ENCODE measurements at regions not wholly inside any gene's neighbourhood (a gene's known extent, or its start where the extent isn't known, plus 50 kb on each side); places are given as distances from the start of the nearest gene placed in this dataset.

DNA sequence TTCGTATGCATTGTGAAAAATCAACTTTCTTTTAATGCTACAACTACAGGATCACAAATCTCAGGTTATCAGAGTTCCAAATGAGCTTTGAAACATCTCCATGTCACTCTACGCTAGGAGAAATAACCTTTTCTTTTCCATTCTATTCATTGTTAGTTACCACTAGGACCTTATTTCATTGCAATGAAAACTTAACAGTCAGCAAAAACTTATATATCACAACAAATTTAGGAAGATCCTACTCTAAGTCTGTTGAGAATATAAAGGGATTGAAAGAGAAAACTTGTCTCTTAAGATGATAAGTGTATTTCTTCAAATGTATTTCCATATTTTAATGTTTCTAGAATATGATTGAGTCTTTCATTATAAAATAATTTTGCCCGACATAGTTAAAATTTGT lies 539.1 kb downstream of the TMTC2 start:
- CTCF ChIA-PET = interaction anchor here (0.5 to 1.0 kb wide), 2 partner anchors 139 to 624 kb away, joined by 3 read pairs; no protein-coding TSS in a partner anchor
- WGBS (ENCODE audit: missing lambda C conversion rate) = 44% methylated on average over 3 of the region's 3 CpGs
- ATAC-seq (no peak), DNase-seq (ENCODE audit: low read depth in 1 of 2, low spot score in 1 of 2) (no peak), FAIRE-seq (no peak)
- Histone ChIP-seq H3K27ac (no peak overlapping the region), H3K4me1 (no peaks in the 10 kb centered on the region), H3K4me3 (no peak overlapping the region), H3K4me2 (no peak overlapping the region), H3K9me3 (no peaks in the 10 kb centered on the region)
- TF ChIP-seq CHD4 (IDR thresholded peaks at IDR 0.05; ENCODE audit: borderline replicate concordance) (no peak), CBX8 (IDR thresholded peaks at IDR 0.05) (no peak), POLR2AphosphoS2 (conservative IDR thresholded peaks at IDR 0.05; ENCODE audit: low read length) (no peak), FOSB (CRISPR knock-in tag; IDR thresholded peaks at IDR 0.05) (no peak), MAFK (IDR thresholded peaks at IDR 0.05; ENCODE audit: partially characterized antibody) (peak; percentile 80)
- POLR2A ChIA-PET = no interaction called here

DNA sequence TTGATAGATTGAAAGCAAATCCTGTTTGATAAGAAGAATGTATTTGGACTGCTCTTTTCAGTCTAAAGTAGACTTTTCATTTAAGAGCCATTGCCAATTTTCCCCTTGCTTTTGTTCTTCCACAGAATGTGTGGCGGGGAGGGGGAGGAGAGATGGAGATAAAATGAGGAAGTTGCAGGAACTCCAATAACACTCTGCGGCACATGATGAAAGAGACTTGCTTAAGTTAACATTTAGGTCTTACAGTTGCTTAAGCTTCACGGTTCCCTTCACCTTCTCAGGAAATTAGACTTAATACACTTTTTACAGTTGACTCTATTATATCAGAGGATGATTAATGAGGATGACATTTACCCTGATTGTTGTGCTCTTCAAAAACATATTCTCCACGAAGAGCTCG lies 537.3 kb downstream of the TMTC2 start:
- TF ChIP-seq CEBPB (IDR thresholded peaks at IDR 0.05) (no peak), POLR2AphosphoS2 (conservative IDR thresholded peaks at IDR 0.05; ENCODE audit: low read length) (no peak), MYC (IDR thresholded peaks at IDR 0.05; ENCODE audit: borderline replicate concordance, low read length) (no peak), NFE2L2 (conservative IDR thresholded peaks at IDR 0.05; ENCODE audit: low read length) (no peak), FOSL2 (IDR thresholded peaks at IDR 0.05) (no peak), FOSL2 (CRISPR knock-in tag; IDR thresholded peaks at IDR 0.05) (no peak), SMC3 (IDR thresholded peaks at IDR 0.05) (no peak), ZSCAN20 (CRISPR knock-in tag; IDR thresholded peaks at IDR 0.05) (no peak), TP53 (CRISPR knock-in tag; IDR thresholded peaks at IDR 0.05) (no peak), RCOR1 (IDR thresholded peaks at IDR 0.05; ENCODE audit: low read depth, low read length) (no peak), MAZ (IDR thresholded peaks at IDR 0.05; ENCODE audit: borderline replicate concordance, low read depth, low read length) (no peak), ZC3H11A (IDR thresholded peaks at IDR 0.05) (no peak), ESRRA (IDR thresholded peaks at IDR 0.05; ENCODE audit: borderline replicate concordance, low read length) (no peak)
- TF ChIP-seq, protein P1, sequence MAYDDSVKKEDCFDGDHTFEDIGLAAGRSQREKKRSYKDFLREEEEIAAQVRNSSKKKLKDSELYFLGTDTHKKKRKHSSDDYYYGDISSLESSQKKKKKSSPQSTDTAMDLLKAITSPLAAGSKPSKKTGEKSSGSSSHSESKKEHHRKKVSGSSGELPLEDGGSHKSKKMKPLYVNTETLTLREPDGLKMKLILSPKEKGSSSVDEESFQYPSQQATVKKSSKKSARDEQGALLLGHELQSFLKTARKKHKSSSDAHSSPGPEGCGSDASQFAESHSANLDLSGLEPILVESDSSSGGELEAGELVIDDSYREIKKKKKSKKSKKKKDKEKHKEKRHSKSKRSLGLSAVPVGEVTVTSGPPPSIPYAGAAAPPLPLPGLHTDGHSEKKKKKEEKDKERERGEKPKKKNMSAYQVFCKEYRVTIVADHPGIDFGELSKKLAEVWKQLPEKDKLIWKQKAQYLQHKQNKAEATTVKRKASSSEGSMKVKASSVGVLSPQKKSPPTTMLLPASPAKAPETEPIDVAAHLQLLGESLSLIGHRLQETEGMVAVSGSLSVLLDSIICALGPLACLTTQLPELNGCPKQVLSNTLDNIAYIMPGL (CRISPR knock-in tag; IDR thresholded peaks at IDR 0.05; ENCODE audit: borderline replicate concordance) = no peak
- TF ChIP-seq, protein P2, sequence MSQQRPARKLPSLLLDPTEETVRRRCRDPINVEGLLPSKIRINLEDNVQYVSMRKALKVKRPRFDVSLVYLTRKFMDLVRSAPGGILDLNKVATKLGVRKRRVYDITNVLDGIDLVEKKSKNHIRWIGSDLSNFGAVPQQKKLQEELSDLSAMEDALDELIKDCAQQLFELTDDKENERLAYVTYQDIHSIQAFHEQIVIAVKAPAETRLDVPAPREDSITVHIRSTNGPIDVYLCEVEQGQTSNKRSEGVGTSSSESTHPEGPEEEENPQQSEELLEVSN (IDR thresholded peaks at IDR 0.05; ENCODE audit: borderline replicate concordance, low read depth) = no peak
- TF ChIP-seq, protein P3, sequence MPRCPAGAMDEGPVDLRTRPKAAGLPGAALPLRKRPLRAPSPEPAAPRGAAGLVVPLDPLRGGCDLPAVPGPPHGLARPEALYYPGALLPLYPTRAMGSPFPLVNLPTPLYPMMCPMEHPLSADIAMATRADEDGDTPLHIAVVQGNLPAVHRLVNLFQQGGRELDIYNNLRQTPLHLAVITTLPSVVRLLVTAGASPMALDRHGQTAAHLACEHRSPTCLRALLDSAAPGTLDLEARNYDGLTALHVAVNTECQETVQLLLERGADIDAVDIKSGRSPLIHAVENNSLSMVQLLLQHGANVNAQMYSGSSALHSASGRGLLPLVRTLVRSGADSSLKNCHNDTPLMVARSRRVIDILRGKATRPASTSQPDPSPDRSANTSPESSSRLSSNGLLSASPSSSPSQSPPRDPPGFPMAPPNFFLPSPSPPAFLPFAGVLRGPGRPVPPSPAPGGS (IDR thresholded peaks at IDR 0.05) = no peak
- Histone ChIP-seq H3K9me3 (no peaks in the 10 kb centered on the region), H3K4me3 (no peak overlapping the region), H3K27ac (no peak overlapping the region), H3K4me1 (no peaks in the 10 kb centered on the region), H3K4me2 (no peak overlapping the region)
- CTCF ChIA-PET = no interaction called here
- POLR2A ChIA-PET = no interaction called here
- ATAC-seq = no peak
- DNase-seq (ENCODE audit: low read depth in 1 of 2, low spot score in 1 of 2) = no peak
- 31% methylated on average over 5 of the region's 5 CpGs for WGBS (ENCODE audit: missing lambda C conversion rate)
- no peak for FAIRE-seq

DNA sequence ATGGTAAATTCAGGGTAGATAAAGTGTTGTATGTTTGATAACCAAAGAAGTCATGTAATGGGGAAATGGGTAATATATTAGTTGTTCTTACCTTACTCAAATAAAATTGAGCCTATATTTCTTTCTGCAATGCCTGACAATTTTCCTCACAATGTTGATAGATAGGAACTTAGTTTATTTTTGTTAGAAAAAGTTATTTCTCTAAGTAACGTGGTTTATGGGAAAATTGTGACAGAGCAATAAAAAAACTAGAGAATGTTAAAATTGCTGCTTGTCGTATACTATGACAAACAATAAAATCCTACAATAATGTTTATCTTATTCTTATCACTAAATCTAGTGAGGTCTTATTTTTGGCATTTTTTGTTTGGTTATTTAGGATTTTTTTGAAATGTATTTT lies 534.1 kb downstream of the TMTC2 start:
- POLR2A ChIA-PET = no interaction called here
- no peak for FAIRE-seq
- WGBS (ENCODE audit: missing lambda C conversion rate) = 25% methylated on average over 2 of the region's 2 CpGs
- TF ChIP-seq, protein P4, sequence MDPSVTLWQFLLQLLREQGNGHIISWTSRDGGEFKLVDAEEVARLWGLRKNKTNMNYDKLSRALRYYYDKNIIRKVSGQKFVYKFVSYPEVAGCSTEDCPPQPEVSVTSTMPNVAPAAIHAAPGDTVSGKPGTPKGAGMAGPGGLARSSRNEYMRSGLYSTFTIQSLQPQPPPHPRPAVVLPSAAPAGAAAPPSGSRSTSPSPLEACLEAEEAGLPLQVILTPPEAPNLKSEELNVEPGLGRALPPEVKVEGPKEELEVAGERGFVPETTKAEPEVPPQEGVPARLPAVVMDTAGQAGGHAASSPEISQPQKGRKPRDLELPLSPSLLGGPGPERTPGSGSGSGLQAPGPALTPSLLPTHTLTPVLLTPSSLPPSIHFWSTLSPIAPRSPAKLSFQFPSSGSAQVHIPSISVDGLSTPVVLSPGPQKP (IDR thresholded peaks at IDR 0.05; ENCODE audit: low read depth, low read length) = no peak
- no peak for TF ChIP-seq ESRRA (IDR thresholded peaks at IDR 0.05; ENCODE audit: borderline replicate concordance, low read length)
- no peak for TF ChIP-seq ZSCAN20 (CRISPR knock-in tag; IDR thresholded peaks at IDR 0.05)
- TF ChIP-seq FOXS1 (CRISPR knock-in tag; IDR thresholded peaks at IDR 0.05) = no peak
- ATAC-seq = no peak
- CTCF ChIA-PET = no interaction called here
- Histone ChIP-seq H3K9me3 (no peaks in the 10 kb centered on the region), H3K4me3 (no peak overlapping the region), H3K4me1 (no peaks in the 10 kb centered on the region), H3K27ac (no peak overlapping the region), H3K4me2 (no peak overlapping the region)
- DNase-seq (ENCODE audit: low read depth in 1 of 2, low spot score in 1 of 2) = no peak

All from A549 (cell line).